MM.1S (cell line): ENCODE measurements at regions not wholly inside any gene's neighbourhood (a gene's known extent, or its start where the extent isn't known, plus 50 kb on each side); places are given as distances from the start of the nearest gene placed in this dataset.

Experiments
- CTCF ChIP-seq: fragments of 300-600 bp; sonication (generic); IDR thresholded peaks from 2 replicates; pipeline ENCODE4 v1.5.1; 2016; ENCODE audit warnings: antibody characterized with exemption, low read length, mixed read lengths
- EZH2phosphoT487 ChIP-seq: fragments of 300-600 bp; sonication (generic); IDR thresholded peaks from 2 replicates; pipeline ENCODE4 v1.6.1; 2018; ENCODE audit warnings: antibody characterized with exemption, low read length

GRCh38 chr9:75811692-75812091, 78.8 kb upstream of the PCSK5 start:
- TF ChIP-seq EZH2phosphoT487 (no peak), CTCF (no peak)
